ENCODE measurements at regions not wholly inside any gene's neighbourhood (a gene's known extent, or its start where the extent isn't known, plus 50 kb on each side); places are given as distances from the start of the nearest gene placed in this dataset.

GRCh38 chr13:82766732-82767321, 1115.4 kb downstream of the SLITRK1 start:
- DNase-seq, result no peak

GRCh38 chr13:82758044-82758443, 1124.2 kb downstream of the SLITRK1 start:
- no peak for DNase-seq

DNA sequence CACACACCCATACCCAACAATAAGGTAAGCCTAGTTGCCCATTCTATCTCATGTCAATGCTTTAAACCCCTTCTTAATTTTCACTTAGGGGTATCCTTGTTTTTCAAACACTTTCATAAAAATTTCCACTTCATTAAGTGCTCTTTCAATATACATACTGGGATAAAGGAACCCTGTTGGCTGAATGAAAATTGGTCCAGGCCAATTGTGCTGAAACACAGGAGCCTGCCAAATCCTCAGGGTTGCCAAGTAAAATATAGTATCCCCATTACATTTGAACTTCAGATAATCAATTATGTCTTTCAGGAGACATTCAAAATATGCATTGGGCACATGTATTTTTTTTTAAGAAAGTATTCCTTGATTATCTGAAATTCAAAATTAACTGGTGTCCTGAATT, 1131.1 kb downstream of the SLITRK1 start:
- no peak for DNase-seq

DNA sequence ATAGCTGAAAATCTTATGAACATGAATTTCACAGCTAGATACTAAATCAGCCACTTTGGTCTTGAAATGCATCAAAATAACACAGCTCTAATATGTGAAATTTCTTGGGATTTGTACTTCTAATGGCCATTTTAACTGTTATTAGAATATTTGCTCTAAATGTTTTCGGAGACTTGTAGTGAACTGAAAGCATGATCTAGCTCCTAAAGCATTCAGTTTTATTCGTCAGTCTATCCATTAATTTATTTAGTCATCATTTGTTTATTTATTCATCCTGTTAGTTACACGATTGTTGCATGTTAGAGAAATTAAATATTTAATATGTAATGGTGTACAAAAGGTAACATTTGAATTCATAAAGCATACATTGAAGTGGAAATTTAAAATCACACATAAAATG, 1132.7 kb downstream of the SLITRK1 start:
- DNase-seq, result no peak

DNA sequence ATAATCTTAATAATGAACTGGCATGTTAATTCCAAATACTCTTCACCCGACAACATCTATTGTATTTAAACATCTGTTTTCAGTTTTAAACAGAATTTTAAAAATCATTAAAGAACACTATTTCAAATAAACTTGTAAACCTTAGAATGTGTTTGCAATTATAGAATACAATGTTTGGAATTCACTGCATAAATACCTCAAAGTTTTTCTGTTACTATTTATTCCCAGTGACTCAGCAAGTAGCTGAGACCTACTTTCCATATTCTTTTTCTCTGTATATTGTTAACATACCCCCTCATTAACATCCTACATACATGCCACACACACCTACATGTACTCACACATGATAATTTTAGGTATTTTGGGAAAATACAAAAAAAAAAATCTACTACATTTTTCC, 1134.3 kb downstream of the SLITRK1 start:
- DNase-seq, result no peak

DNA sequence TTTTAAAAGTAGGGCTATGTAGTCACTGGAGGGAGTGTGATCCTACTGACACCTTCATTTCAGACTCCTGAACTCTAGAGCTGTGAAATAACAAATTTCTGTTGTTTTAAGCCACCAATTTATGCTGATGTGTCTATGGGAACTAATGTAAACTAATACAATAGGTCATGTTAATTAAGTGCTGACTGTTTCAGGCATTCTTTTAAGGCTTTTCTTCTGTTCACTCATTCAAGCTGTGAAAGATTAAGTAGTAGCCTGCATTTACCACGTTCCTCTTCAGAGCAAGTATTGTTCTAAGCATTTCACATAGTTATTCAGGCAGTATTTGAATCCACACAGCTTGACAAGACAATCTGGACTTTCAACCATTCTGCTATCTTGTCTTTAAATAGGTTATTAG, 1135.0 kb downstream of the SLITRK1 start:
- no peak for DNase-seq

DNA sequence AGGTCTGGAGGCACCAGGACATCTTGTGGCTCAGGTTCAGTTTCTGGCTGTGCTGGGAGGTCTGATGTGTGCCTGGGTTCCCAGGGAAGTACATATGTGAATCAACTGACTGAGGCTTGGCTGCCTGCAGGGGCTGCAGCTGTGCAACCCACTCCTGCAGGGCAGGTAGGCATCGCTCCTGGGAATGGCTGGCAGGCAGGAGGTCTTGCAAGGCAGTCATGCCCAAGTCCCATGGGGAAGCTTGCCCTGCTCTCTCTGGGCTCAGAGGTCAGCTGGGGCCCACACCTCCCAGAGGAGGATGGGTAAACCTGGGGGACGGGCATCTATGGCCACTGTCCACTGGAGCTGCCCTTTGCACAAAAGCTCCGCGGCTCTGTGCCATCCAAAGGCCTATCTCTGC, 1141.8 kb downstream of the SLITRK1 start:
- DNase-seq, result no peak

DNA sequence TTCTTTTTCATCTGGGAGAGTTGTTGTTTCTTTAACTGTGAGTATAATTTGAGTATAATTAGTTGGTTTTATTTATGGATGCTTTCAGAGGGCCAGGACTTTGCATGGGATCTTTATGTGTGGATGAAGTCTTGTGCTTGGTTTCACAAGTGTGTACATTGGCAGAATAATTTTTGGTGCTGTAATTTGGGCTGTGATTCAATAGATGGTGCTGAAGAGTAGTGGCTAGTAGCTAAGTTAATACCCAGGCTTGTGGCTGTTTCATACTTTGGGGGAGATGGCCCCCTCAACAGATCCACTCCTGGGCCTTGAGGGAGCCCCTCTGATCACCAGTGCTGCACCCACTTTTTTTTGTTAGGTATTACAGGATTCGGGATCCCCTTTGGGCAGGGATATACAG, 1142.4 kb downstream of the SLITRK1 start:
- DNase-seq, result no peak

DNA sequence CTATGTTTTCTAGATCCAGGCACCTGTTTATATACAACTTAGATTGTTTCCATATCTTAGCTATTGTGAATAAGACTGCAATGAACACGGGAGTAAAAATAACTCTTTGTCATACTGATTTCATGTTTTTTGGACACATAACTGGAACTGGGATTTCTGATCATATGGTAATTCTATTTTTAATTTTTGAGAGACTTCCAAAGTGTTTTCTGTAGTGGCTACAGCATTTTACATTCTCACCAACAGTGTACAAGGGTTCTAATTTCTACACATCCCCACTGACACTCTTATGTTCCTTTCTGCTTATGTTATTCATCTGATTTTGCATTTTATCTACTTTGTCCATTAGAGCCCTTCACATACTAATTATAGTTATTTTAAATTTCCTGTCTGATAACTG, 1152.9 kb downstream of the SLITRK1 start:
- no peak for DNase-seq

- DNase-seq, result no peak
Measured at GRCh38 chr13:82720986-82721385, 1161.3 kb downstream of the SLITRK1 start.

DNA sequence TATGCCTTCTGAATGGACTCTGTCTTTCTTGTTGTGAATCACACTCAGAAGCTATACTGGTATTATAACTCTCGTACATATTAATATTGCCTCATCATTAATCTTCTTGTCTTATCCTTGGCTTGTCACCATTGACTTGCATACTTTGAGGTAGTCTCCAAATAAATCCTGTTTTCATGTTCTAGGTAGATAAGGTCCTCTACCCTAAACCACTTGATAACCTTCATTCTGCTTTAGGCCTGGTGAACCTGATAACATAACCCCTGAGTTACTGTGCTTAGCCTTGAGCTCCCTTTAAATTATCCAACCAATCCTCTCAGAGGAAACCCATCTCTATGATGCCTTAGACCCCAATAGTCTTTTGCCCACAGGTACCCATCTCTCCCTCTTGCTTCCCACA, 1162.3 kb downstream of the SLITRK1 start:
- DNase-seq, result no peak

- no peak for DNase-seq
Measured at GRCh38 chr13:82717249-82717648, 1165.0 kb downstream of the SLITRK1 start.

DNA sequence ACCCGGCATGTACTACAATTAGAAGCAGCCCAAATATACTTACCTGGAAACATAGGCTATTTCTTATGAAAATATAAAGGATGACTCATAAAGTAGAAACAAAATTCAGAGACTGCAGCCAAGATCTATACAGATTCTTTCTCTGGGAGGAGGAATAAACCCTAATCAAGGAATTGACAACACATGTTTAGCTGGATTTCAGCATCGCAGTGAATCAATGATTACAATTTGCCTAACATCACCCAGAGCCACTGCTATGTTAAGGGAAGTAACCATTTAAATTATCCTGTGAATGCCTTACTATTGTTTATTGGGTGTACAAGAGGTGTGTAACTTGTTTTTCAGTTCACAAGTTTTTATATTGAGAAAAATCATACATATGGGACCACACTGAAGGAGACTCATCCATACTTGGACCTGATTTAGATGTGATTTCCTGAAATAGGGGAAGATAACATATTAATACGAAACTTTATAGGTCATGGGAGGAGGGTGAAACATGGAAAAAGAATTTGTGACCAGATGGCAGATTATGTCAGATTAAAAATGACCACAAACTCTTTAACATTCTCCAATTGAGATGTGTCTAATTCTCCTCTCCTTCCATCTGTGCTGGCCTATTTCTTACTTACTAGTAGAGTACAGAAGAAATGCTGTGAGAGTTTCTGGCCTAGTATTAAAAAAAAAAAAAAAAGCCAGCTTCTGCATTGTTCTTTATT, 1168.4 kb downstream of the SLITRK1 start:
- DNase-seq, result no peak

GRCh38 chr13:82702513-82702912, 1179.8 kb downstream of the SLITRK1 start:
- DNase-seq, result no peak

GRCh38 chr13:82701020-82701419, 1181.3 kb downstream of the SLITRK1 start:
- no peak for DNase-seq

DNA sequence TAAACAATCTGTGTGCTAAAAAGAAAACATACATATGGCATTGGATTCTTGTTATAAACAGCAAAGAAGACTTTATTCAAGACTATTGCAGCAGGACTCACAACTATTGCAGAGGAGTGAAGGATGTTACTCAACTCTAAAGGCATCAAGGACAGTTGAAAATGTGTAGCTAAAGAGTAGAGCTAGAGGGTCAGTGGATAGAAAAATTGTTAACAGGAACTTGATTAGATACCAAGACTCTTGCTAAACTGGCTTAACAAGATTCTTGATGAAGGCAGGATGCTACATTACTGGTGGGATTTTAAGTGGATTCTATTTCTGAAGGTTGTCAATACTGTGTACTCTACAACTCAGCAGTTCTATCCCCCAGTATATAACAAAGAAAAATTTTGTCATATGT, 1183.3 kb downstream of the SLITRK1 start:
- DNase-seq, result no peak

GRCh38 chr13:82698383-82698782, 1183.9 kb downstream of the SLITRK1 start:
- no peak for DNase-seq

- DNase-seq, result no peak
Measured at GRCh38 chr13:82693607-82694006, 1188.7 kb downstream of the SLITRK1 start.

DNA sequence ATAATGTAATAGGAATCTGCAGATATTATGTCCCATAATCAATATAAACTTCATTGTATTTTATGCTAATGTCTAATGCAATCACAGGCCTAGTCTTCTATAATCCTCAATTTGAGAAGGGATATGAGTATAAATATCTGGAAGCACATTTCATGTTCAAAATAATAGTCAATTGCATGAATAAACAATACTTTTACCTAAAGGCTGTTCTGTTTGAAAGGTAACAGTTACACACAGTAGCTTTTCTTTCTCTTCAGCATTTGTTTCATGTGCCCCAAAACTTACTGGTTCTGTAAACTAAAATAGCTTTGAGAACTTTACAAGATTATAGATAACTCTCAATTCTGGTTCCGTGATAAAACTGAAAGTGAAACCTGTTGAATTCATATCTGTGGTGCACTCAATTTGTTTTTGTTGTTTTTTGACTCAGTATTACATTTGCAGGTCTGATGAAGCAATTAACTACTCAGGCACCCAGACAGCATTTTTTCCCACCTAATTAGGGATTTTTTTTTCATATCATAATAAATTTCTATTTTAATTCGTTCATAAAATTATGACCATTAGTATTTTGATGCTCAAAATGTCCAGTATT, 1193.8 kb downstream of the SLITRK1 start:
- no peak for DNase-seq

DNA sequence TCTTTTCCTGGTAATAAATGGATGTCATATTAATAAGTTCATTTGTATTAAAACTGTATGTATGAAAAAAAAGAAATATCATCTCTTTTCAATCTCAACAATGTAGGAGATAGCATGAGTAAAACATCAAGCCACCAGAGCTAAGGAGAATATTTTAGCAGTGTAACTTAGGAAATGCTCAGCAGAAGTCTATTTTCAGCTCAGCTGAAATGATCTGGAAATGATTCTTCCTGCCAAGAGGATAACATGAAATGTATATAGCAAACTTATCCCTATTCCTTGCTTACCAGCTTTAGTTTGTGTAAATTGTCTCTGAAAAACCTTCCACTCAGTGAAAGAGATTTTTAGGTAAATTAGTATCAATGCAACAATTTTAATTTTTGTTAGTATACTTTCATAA, 1194.4 kb downstream of the SLITRK1 start:
- no peak for DNase-seq

GRCh38 chr13:82681535-82681934, 1200.7 kb downstream of the SLITRK1 start:
- no peak for DNase-seq

DNA sequence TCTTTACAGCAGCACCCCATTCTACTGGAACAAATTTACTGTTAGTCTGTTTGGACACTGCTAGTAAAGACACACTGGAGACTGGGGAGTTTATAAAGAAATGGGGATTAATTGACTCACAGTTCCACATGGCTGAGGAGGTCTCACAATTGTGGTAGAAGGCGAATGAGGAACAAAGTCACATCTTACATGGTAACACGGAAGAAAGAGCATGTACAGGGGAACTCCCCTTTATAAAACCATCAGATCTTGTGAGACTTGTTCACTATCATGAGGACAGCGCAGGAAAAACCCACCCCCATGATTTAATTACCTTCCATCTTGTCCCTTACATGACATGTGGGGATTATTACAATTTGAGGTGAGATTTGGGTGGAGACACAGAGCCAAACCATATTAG, 1204.2 kb downstream of the SLITRK1 start:
- no peak for DNase-seq

DNA sequence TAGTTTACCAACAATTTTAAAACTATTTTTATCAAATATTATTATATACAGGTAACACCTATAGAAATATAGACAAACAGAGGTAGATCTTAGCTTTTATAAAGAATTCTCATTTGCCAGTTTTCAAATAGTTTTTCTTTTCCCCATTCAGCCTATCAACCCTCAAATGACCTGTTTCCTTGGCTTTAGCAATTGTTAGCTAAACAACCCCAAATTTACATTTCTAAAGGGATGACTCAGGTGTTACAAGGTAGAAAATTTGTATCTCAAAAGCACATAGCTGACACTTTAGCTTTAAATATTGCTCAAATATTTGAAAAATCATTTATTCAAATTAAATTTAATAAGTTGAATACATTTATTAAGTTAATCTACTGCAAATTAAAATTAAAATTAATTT, 1207.2 kb downstream of the SLITRK1 start:
- DNase-seq, result no peak

- DNase-seq, result no peak
Measured at GRCh38 chr13:82674546-82674945, 1207.7 kb downstream of the SLITRK1 start.

DNA sequence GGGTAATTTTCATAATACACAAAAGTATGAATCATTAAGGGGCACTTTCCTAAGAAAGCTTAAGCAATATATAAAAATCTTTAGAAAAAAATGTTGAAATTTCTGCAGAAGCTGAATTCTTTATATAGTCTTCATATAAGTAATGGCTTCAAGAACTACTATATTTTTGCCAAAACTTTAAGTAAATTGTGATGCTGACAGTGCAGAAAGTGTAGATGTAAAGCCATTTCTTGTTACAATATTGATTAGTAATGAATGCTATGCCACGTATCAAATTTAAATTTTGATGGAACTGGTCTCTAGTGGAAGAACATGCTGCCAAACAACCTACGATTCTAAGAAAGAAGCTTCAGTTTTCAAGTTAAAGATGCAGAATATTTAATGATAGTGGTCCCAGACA, 1210.0 kb downstream of the SLITRK1 start:
- no peak for DNase-seq

All from activated naive CD4-positive, alpha-beta T cell treated with anti-CD3 and anti-CD28 coated beads, Interleukin-2, amount 50 U/mL, for 16 hours (primary cell).